ENCODE measurements at regions not wholly inside any gene's neighbourhood (a gene's known extent, or its start where the extent isn't known, plus 50 kb on each side); places are given as distances from the start of the nearest gene placed in this dataset.

DNA sequence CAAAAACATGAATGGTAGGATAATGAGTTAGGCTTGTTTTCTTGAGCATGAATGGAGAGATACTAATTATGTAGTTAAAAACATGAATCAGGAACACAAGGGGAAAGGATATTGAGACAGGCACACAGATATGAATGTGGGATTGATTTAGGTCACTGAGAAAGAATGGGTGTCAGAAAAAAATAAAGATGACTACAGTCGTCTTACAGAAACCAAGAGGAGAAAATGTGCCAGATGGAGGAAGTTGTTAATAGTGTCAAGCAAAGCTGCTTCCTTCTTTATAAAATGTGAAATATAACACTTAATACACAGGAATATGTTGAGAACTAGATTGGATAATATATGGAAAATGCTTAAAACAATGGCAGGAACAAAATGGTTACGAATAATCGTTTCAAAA, 173.3 kb upstream of the BET1 start:
- no peak for TF ChIP-seq CTCF (IDR thresholded peaks at IDR 0.05; ENCODE audit: unreplicated experiment in 3 of 3)

GRCh38 chr7:94178230-94178629, 174.1 kb upstream of the BET1 start:
- Mint-ChIP-seq H3K36me3 (ENCODE audit: low read depth) (no peaks in the 10 kb centered on the region), H3K4me1 (peaks cover 8% of the 10 kb centered on the region), H3K4me3 (no peak overlapping the region), H3K9me3 (no peaks in the 10 kb centered on the region), H3K27me3 (ENCODE audit: low read depth) (no peaks in the 10 kb centered on the region), H3K27ac (no peak overlapping the region)
- no peak for TF ChIP-seq CTCF (IDR thresholded peaks at IDR 0.05; ENCODE audit: unreplicated experiment in 3 of 3)

More for the DNA sequence above, 173.3 kb upstream of the BET1 start:
- no peak overlapping the region for H3K27ac Mint-ChIP-seq
- no peaks in the 10 kb centered on the region for H3K9me3 Mint-ChIP-seq
- H3K4me1 Mint-ChIP-seq: peaks cover 5% of the 10 kb centered on the region
- H3K4me3 Mint-ChIP-seq: no peak overlapping the region
- H3K36me3 Mint-ChIP-seq (ENCODE audit: low read depth): no peaks in the 10 kb centered on the region
- no peaks in the 10 kb centered on the region for H3K27me3 Mint-ChIP-seq (ENCODE audit: low read depth)

- Mint-ChIP-seq H3K9me3 (no peaks in the 10 kb centered on the region), H3K27ac (no peak overlapping the region), H3K27me3 (ENCODE audit: low read depth) (no peaks in the 10 kb centered on the region), H3K36me3 (ENCODE audit: low read depth) (no peaks in the 10 kb centered on the region), H3K4me1 (peaks cover 12% of the 10 kb centered on the region), H3K4me3 (no peak overlapping the region)
- TF ChIP-seq CTCF (IDR thresholded peaks at IDR 0.05; ENCODE audit: unreplicated experiment in 3 of 3): no peak
These were observed 175.3 kb upstream of the BET1 start for GRCh38 chr7:94179466-94179865.

DNA sequence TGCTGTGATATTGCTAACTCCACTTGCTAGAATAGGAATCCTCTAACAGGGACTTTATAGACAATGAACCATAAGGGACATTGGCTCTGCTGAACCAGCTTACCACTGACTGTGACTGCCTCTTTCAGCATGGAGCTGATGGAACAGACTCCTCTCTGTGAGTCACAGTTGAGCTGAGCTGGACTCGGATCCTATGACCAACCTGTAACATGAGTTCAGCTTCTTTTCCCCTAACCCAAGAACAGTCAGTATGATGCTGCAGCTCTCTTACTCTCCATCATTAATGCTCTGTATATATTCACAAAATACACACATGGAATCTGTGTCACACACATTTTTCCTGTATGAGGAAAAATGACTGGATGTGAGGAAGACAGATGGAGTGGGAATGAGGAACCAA, 177.9 kb upstream of the BET1 start:
- H3K36me3 Mint-ChIP-seq (ENCODE audit: low read depth): no peaks in the 10 kb centered on the region
- no peak overlapping the region for H3K4me3 Mint-ChIP-seq
- peaks cover 6% of the 10 kb centered on the region for H3K9me3 Mint-ChIP-seq
- no peak for TF ChIP-seq CTCF (IDR thresholded peaks at IDR 0.05; ENCODE audit: unreplicated experiment in 3 of 3)
- H3K27ac Mint-ChIP-seq: no peak overlapping the region
- peaks cover 7% of the 10 kb centered on the region for H3K4me1 Mint-ChIP-seq
- no peaks in the 10 kb centered on the region for H3K27me3 Mint-ChIP-seq (ENCODE audit: low read depth)

- no peak for TF ChIP-seq CTCF (IDR thresholded peaks at IDR 0.05; ENCODE audit: unreplicated experiment in 3 of 3)
- Mint-ChIP-seq H3K27ac (peak overlapping the region; percentile 74 to 80 (median 76)), H3K36me3 (ENCODE audit: low read depth) (no peaks in the 10 kb centered on the region), H3K27me3 (ENCODE audit: low read depth) (no peaks in the 10 kb centered on the region), H3K4me3 (no peak overlapping the region), H3K9me3 (peaks cover 8% of the 10 kb centered on the region), H3K4me1 (peaks cover 7% of the 10 kb centered on the region)
These were observed 178.6 kb upstream of the BET1 start for GRCh38 chr7:94182721-94183120.

- Mint-ChIP-seq H3K27ac (peak overlapping the region; percentile 74 to 80 (median 76)), H3K4me3 (no peak overlapping the region), H3K27me3 (ENCODE audit: low read depth) (no peaks in the 10 kb centered on the region), H3K4me1 (peaks cover 7% of the 10 kb centered on the region), H3K9me3 (peaks cover 8% of the 10 kb centered on the region), H3K36me3 (ENCODE audit: low read depth) (no peaks in the 10 kb centered on the region)
- TF ChIP-seq CTCF (IDR thresholded peaks at IDR 0.05; ENCODE audit: unreplicated experiment in 3 of 3): no peak
These were observed 179.2 kb upstream of the BET1 start for GRCh38 chr7:94183289-94183749.

Data from nephron (organoid).